HL-60 (cell line): ENCODE measurements at regions not wholly inside any gene's neighbourhood (a gene's known extent, or its start where the extent isn't known, plus 50 kb on each side); places are given as distances from the start of the nearest gene placed in this dataset.
A peak's percentile ranks its signal among the peaks of the same experiment; 100 is the strongest.

ENCODE experiments used
- DNase-seq, 2 experiments: peaks; one replicate each; pipeline ENCODE4 v3.0.0-alpha.2; 2010 to 2020; ENCODE audit warnings: low read depth in 1 of 2, low spot score in 1 of 2
- H3K27ac ChIP-seq: fragments of 250-450 bp; sonication (Bioruptor Pico); replicated peaks from 2 replicates; pipeline ENCODE4 v1.5.1; 2020; ENCODE audit warnings: mild to moderate bottlenecking, moderate library complexity
- H3K27me3 ChIP-seq: fragments of 250-450 bp; sonication (Bioruptor Pico); 2 replicates; pipeline ENCODE4 v1.5.1; 2021; ENCODE audit warnings: mild to moderate bottlenecking, moderate library complexity; ENCODE audit not compliant: insufficient read depth, poor library complexity, severe bottlenecking
- H3K4me3 ChIP-seq: replicated peaks from 2 replicates; pipeline ENCODE4 v1.5.1; 2011; ENCODE audit warnings: mild to moderate bottlenecking, control low read depth, low read length; ENCODE audit not compliant: insufficient read depth
- CTCF ChIP-seq: IDR thresholded peaks from one replicate; pipeline ENCODE4 v1.5.1; 2011; ENCODE audit warnings: low read length, control low read depth, inconsistent platforms; ENCODE audit not compliant: insufficient read depth
- GABPA ChIP-seq: IDR thresholded peaks from 2 replicates; pipeline ENCODE4 v1.6.1; 2012; ENCODE audit warnings: low read depth
- POLR2AphosphoS5 ChIP-seq: IDR thresholded peaks from 2 replicates; pipeline ENCODE4 v1.6.1; 2012; ENCODE audit warnings: low read depth
- REST ChIP-seq: IDR thresholded peaks from 2 replicates; pipeline ENCODE4 v1.6.1; 2012; ENCODE audit warnings: low read depth; ENCODE audit not compliant: insufficient replicate concordance
- SPI1 ChIP-seq: IDR thresholded peaks from 2 replicates; pipeline ENCODE4 v1.6.1; 2012; ENCODE audit warnings: low read depth, mild to moderate bottlenecking, borderline replicate concordance

GRCh38 chrX:39017077-39017476, 215.8 kb downstream of the MID1IP1 start:
- H3K27ac ChIP-seq = no peak overlapping the region
- no peaks in the 10 kb centered on the region for H3K27me3 ChIP-seq
- TF ChIP-seq CTCF = no peak
- TF ChIP-seq GABPA = no peak
- no peak for TF ChIP-seq REST
- TF ChIP-seq SPI1 = no peak
- no peak for TF ChIP-seq POLR2AphosphoS5
- DNase-seq = no peak
- no peak overlapping the region for H3K4me3 ChIP-seq

GRCh38 chrX:39017716-39018115, 216.5 kb downstream of the MID1IP1 start:
- DNase-seq = no peak
- Histone ChIP-seq H3K4me3 (no peak overlapping the region), H3K27me3 (no peaks in the 10 kb centered on the region), H3K27ac (no peak overlapping the region)
- TF ChIP-seq CTCF = no peak
- no peak for TF ChIP-seq GABPA
- no peak for TF ChIP-seq SPI1
- TF ChIP-seq REST = no peak
- no peak for TF ChIP-seq POLR2AphosphoS5

GRCh38 chrX:39018541-39018940, 217.3 kb downstream of the MID1IP1 start:
- TF ChIP-seq GABPA = no peak
- no peak for TF ChIP-seq POLR2AphosphoS5
- TF ChIP-seq SPI1 = no peak
- TF ChIP-seq CTCF = no peak
- no peak for TF ChIP-seq REST
- Histone ChIP-seq H3K4me3 (no peak overlapping the region), H3K27ac (0 out of 2 replicates have a peak overlapping the region, but pooled peaks have one; percentile 72), H3K27me3 (no peaks in the 10 kb centered on the region)
- DNase-seq = peak; percentile 25 to 30
